ENCODE measurements at regions not wholly inside any gene's neighbourhood (a gene's known extent, or its start where the extent isn't known, plus 50 kb on each side); places are given as distances from the start of the nearest gene placed in this dataset.

- TF ChIP-seq, protein P1, sequence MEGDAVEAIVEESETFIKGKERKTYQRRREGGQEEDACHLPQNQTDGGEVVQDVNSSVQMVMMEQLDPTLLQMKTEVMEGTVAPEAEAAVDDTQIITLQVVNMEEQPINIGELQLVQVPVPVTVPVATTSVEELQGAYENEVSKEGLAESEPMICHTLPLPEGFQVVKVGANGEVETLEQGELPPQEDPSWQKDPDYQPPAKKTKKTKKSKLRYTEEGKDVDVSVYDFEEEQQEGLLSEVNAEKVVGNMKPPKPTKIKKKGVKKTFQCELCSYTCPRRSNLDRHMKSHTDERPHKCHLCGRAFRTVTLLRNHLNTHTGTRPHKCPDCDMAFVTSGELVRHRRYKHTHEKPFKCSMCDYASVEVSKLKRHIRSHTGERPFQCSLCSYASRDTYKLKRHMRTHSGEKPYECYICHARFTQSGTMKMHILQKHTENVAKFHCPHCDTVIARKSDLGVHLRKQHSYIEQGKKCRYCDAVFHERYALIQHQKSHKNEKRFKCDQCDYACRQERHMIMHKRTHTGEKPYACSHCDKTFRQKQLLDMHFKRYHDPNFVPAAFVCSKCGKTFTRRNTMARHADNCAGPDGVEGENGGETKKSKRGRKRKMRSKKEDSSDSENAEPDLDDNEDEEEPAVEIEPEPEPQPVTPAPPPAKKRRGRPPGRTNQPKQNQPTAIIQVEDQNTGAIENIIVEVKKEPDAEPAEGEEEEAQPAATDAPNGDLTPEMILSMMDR (IDR thresholded peaks at IDR 0.05) = no peak
- TF ChIP-seq EP300 (IDR thresholded peaks at IDR 0.05) (no peak), POLR2A (IDR thresholded peaks at IDR 0.05) (no peak), POLR2AphosphoS5 (IDR thresholded peaks at IDR 0.05) (no peak)
- H3K9me3 ChIP-seq = no peaks in the 10 kb centered on the region
- peaks cover 0 to 8% (median 0%) of the 10 kb centered on the region in 4 donors for H3K4me1 ChIP-seq
- DNase-seq = no peak
- 81 to 83% methylated on average over 3 of the region's 3 CpGs for whole genome bisulfite sequencing, 2 donors
- H3K27me3 ChIP-seq = no peaks in the 10 kb centered on the region
- H3K4me3 ChIP-seq = no peak overlapping the region
- intact Hi-C loops (cut with DNase I) = no loop called here
- H3K36me3 ChIP-seq = no peaks in the 10 kb centered on the region
- no peak overlapping the region for H3K27ac ChIP-seq
Observed at GRCh38 chr10:57694956-57695608, 572.6 kb downstream of the IPMK start.

DNA sequence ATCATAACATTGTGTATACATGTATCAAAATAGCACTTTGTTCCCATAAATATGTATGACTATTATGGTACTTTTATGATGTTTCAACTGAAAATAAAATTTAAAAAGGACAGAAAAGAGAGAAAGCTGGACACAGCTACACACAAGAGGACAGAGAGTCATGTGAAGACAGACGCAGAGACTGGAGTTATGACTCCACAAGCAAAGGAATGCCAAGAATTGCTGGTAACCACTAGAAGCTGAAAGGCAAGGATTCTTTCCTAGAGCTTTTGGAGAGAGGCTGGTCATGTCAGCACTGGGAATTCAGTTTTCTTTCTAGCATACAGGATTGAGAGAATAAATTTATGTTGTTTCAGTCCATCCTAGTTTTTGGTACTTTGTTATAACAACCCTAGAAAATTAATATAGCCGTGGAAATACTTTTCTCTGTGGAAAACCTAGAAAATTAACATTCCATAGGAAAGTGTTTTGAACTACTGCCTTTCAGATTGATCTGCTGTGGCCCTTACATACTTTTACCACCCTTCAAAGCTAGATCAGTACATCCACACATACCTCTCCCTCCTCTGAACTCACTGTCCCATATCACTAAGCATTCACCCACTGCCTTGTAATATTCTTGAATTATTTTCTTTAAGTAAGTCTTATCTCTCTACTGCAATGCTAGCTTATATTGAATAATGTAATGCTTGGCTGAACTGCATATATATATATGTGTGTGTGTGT, 575.3 kb downstream of the IPMK start:
- Histone ChIP-seq H3K4me3 (no peak overlapping the region), H3K27ac (no peak overlapping the region), H3K27me3 (no peaks in the 10 kb centered on the region), H3K36me3 (no peaks in the 10 kb centered on the region), H3K4me1 (peaks cover 0 to 8% (median 0%) of the 10 kb centered on the region in 4 donors), H3K9me3 (no peaks in the 10 kb centered on the region)
- TF ChIP-seq, protein P1 (IDR thresholded peaks at IDR 0.05) = no peak
- TF ChIP-seq POLR2A (IDR thresholded peaks at IDR 0.05) (no peak), EP300 (IDR thresholded peaks at IDR 0.05) (no peak), POLR2AphosphoS5 (IDR thresholded peaks at IDR 0.05) (no peak)
- WGBS, 2 donors = 69 to 76% methylated on average over 2 of the region's 2 CpGs
- intact Hi-C loops (cut with DNase I) = no loop called here
- DNase-seq = no peak

- Histone ChIP-seq H3K4me1 (peaks cover 0 to 8% (median 0%) of the 10 kb centered on the region in 4 donors), H3K4me3 (no peak overlapping the region), H3K36me3 (no peaks in the 10 kb centered on the region), H3K9me3 (no peaks in the 10 kb centered on the region), H3K27me3 (no peaks in the 10 kb centered on the region), H3K27ac (no peak overlapping the region)
- whole genome bisulfite sequencing, 2 donors = 87 to 88% methylated on average over 5 of the region's 5 CpGs
- intact Hi-C loops (cut with DNase I) = no loop called here
- TF ChIP-seq POLR2A (IDR thresholded peaks at IDR 0.05) (no peak), EP300 (IDR thresholded peaks at IDR 0.05) (no peak), POLR2AphosphoS5 (IDR thresholded peaks at IDR 0.05) (no peak)
- TF ChIP-seq, protein P1 (IDR thresholded peaks at IDR 0.05) = no peak
- DNase-seq = no peak
Observed at GRCh38 chr10:57689596-57690297, 577.9 kb downstream of the IPMK start.

GRCh38 chr10:57679916-57680315, 587.8 kb downstream of the IPMK start:
- H3K9me3 ChIP-seq = no peaks in the 10 kb centered on the region
- no peaks in the 10 kb centered on the region for H3K27me3 ChIP-seq
- TF ChIP-seq POLR2A (IDR thresholded peaks at IDR 0.05) = no peak
- TF ChIP-seq, protein P1 (IDR thresholded peaks at IDR 0.05) = no peak
- TF ChIP-seq POLR2AphosphoS5 (IDR thresholded peaks at IDR 0.05) = no peak
- TF ChIP-seq EP300 (IDR thresholded peaks at IDR 0.05) = no peak
- no peak overlapping the region for H3K4me3 ChIP-seq
- intact Hi-C loops (cut with DNase I) = no loop called here
- H3K27ac ChIP-seq = no peak overlapping the region
- no peak for DNase-seq
- H3K4me1 ChIP-seq = no peaks in the 10 kb centered on the region
- no peaks in the 10 kb centered on the region for H3K36me3 ChIP-seq
- WGBS, 2 donors = 82 to 88% methylated on average over 1 of the region's 1 CpG

All from sigmoid colon (tissue), 6 donors.